Osteoblast (primary cell): ENCODE measurements at regions not wholly inside any gene's neighbourhood (a gene's known extent, or its start where the extent isn't known, plus 50 kb on each side); places are given as distances from the start of the nearest gene placed in this dataset.

ENCODE experiments used
- DNase-seq: peaks from one replicate; pipeline ENCODE4 v3.0.0; 2011; ENCODE audit warnings: low spot score, mixed read lengths; ENCODE audit not compliant: insufficient read length; ENCODE audit errors: missing footprints
- H2AFZ ChIP-seq: 2 replicates; pipeline ENCODE4 v1.6.0; 2011; ENCODE audit warnings: mild to moderate bottlenecking, low read length
- H3K27ac ChIP-seq: 2 replicates; pipeline ENCODE4 v1.5.1; 2011; ENCODE audit warnings: mild to moderate bottlenecking, low read depth, low read length, moderate library complexity
- H3K27me3 ChIP-seq: 2 replicates; pipeline ENCODE4 v1.6.0; 2012; ENCODE audit warnings: mild to moderate bottlenecking, control low read depth, inconsistent platforms, low read length, moderate library complexity; ENCODE audit not compliant: insufficient read depth
- H3K36me3 ChIP-seq: 2 replicates; pipeline ENCODE4 v1.5.1; 2011; ENCODE audit warnings: mild to moderate bottlenecking, low read length, control low read depth, moderate library complexity; ENCODE audit not compliant: insufficient read depth
- H3K4me1 ChIP-seq: 2 replicates; pipeline ENCODE4 v1.5.1; 2011; ENCODE audit warnings: mild to moderate bottlenecking, low read length, control low read depth, moderate library complexity; ENCODE audit not compliant: insufficient read depth
- H3K4me2 ChIP-seq: 2 replicates; pipeline ENCODE4 v1.6.0; 2011; ENCODE audit warnings: mild to moderate bottlenecking, low read length; ENCODE audit not compliant: insufficient read depth
- H3K4me3 ChIP-seq: fragments of 200-600 bp; sonication (generic); 3 replicates; pipeline ENCODE4 v1.5.1; 2012; ENCODE audit warnings: mild to moderate bottlenecking, low read length, inconsistent platforms; ENCODE audit not compliant: insufficient read depth
- H3K79me2 ChIP-seq: 2 replicates; pipeline ENCODE4 v1.6.0; 2012; ENCODE audit warnings: mild to moderate bottlenecking, low read length, control low read depth, inconsistent platforms; ENCODE audit not compliant: insufficient read depth
- H3K9me3 ChIP-seq: 2 replicates; pipeline ENCODE4 v1.5.1; 2011; ENCODE audit warnings: low read depth, low read length, control low read depth
- H4K20me1 ChIP-seq: 2 replicates; pipeline ENCODE4 v1.6.0; 2012; ENCODE audit warnings: mild to moderate bottlenecking, low read length, control low read depth; ENCODE audit not compliant: insufficient read depth
- CTCF ChIP-seq: IDR thresholded peaks from 2 replicates; pipeline ENCODE4 v1.5.1; 2011; ENCODE audit warnings: mild to moderate bottlenecking, low read depth, low read length, moderate library complexity; ENCODE audit errors: extremely low read depth

DNA sequence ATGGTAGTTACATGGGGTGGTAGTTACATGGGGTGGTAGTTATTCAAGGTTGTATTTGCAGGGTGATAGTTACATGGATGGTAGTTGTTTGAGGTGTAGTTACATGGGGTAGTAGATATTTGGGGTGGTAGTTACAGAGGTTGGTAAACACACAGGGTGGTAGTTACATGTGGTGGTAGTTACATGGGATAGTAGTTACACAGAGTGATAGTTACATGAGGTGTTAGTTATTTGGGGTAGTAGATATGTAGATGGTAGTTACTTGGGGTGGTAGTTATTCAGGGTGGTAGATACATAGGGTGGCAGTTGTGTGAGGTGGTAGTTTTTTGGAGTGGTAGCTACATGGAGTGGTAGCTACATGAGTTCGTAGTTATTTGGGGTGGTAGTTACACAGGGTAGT, 221.3 kb upstream of the CST7 start:
- H2AFZ ChIP-seq = no peak overlapping the region
- H3K4me3 ChIP-seq = no peak overlapping the region
- no peak for TF ChIP-seq CTCF
- no peaks in the 10 kb centered on the region for H3K79me2 ChIP-seq
- H3K9me3 ChIP-seq = no peaks in the 10 kb centered on the region
- H3K36me3 ChIP-seq = no peaks in the 10 kb centered on the region
- H3K27me3 ChIP-seq = no peaks in the 10 kb centered on the region
- H3K4me2 ChIP-seq = no peak overlapping the region
- DNase-seq = no peak
- no peak overlapping the region for H3K27ac ChIP-seq
- H4K20me1 ChIP-seq = no peaks in the 10 kb centered on the region
- no peaks in the 10 kb centered on the region for H3K4me1 ChIP-seq

- no peaks in the 10 kb centered on the region for H3K36me3 ChIP-seq
- no peak overlapping the region for H3K4me2 ChIP-seq
- H3K4me1 ChIP-seq = no peaks in the 10 kb centered on the region
- H3K27me3 ChIP-seq = no peaks in the 10 kb centered on the region
- no peaks in the 10 kb centered on the region for H3K9me3 ChIP-seq
- H3K79me2 ChIP-seq = no peaks in the 10 kb centered on the region
- H3K4me3 ChIP-seq = no peak overlapping the region
- TF ChIP-seq CTCF = no peak
- H4K20me1 ChIP-seq = no peaks in the 10 kb centered on the region
- H2AFZ ChIP-seq = no peak overlapping the region
- DNase-seq = no peak
- no peak overlapping the region for H3K27ac ChIP-seq
Measured at GRCh38 chr20:24729896-24730605, 219.0 kb upstream of the CST7 start.

DNA sequence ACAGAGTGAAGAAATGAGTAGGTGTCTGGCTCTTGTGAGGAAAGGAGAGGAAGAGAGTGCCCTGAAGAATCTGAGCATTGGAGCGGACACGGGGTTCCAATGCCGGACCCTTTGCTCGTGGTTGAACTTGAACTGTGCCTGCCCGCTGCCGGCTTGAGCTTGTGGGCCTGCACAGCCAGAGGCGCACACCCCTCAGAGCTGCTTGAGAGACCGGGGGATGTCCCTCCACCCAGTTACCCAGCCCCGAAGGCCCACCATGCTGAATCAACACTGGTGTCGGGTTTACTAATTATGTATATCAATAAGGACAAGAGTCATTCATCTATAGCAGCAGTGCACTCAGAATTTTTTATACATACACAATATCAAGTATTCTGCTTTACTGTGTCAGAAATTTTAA, 218.3 kb upstream of the CST7 start:
- Histone ChIP-seq H3K4me3 (no peak overlapping the region), H3K36me3 (no peaks in the 10 kb centered on the region), H4K20me1 (no peaks in the 10 kb centered on the region), H3K27me3 (no peaks in the 10 kb centered on the region), H2AFZ (no peak overlapping the region), H3K79me2 (no peaks in the 10 kb centered on the region), H3K27ac (no peak overlapping the region), H3K9me3 (no peaks in the 10 kb centered on the region), H3K4me2 (no peak overlapping the region), H3K4me1 (no peaks in the 10 kb centered on the region)
- no peak for DNase-seq
- no peak for TF ChIP-seq CTCF

DNA sequence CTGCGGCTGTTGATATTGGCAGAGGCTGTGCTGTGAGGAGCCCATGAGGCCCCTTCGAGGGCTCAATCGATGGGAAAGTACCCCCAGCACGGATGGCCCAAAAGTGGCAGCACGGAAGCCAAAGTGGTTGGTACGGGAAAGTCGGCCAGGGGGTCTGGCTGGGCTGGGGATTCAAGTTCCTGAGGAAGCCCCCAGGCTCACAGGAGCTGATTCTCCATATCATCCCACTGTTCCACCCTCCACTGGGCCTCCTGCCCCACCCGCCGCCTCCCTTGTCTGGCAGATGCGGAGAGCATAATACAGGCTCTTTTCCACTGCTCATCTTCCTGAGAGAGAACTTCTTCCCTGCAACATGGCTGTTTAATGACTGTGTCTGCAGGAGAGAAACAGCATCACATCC, 217.8 kb upstream of the CST7 start:
- Histone ChIP-seq H3K27me3 (no peaks in the 10 kb centered on the region), H3K27ac (no peak overlapping the region), H3K79me2 (no peaks in the 10 kb centered on the region), H3K4me1 (no peaks in the 10 kb centered on the region), H3K4me2 (no peak overlapping the region), H3K36me3 (no peaks in the 10 kb centered on the region), H3K9me3 (no peaks in the 10 kb centered on the region), H3K4me3 (no peak overlapping the region), H2AFZ (no peak overlapping the region), H4K20me1 (no peaks in the 10 kb centered on the region)
- TF ChIP-seq CTCF = no peak
- no peak for DNase-seq
